Spleen (tissue), 3 donors: ENCODE measurements at regions not wholly inside any gene's neighbourhood (a gene's known extent, or its start where the extent isn't known, plus 50 kb on each side); places are given as distances from the start of the nearest gene placed in this dataset.

Experiments
- POLR2A ChIP-seq, 3 donors: fragments of 450-650 bp; IDR thresholded peaks; one replicate each; pipeline ENCODE4 v1.5.1; 2017; ENCODE audit warnings: antibody characterized with exemption in 3 of 3, mild to moderate bottlenecking in 1 of 3
- POLR2AphosphoS5 ChIP-seq, 3 donors: sonication (generic); formaldehyde crosslinking; IDR thresholded peaks; one replicate each; pipeline ENCODE4 v1.5.1; 2017; ENCODE audit warnings: antibody characterized with exemption in 3 of 3

- TF ChIP-seq POLR2A (IDR thresholded peaks at IDR 0.05) (no peak), POLR2AphosphoS5 (IDR thresholded peaks at IDR 0.05) (no peak)
Measured at GRCh38 chr18:64992654-64993053, 758.2 kb upstream of the CDH7 start.
